HepG2 (cell line): ENCODE measurements at regions not wholly inside any gene's neighbourhood (a gene's known extent, or its start where the extent isn't known, plus 50 kb on each side); places are given as distances from the start of the nearest gene placed in this dataset.

Experiments
- ATF3 ChIP-seq: sonication (generic); formaldehyde crosslinking; IDR thresholded peaks from 2 replicates; pipeline ENCODE4 v1.4.0; 2020; ENCODE audit warnings: missing genetic modification reagents
- ERF ChIP-seq: IDR thresholded peaks from 2 replicates; pipeline ENCODE4 v1.6.1; 2018; ENCODE audit warnings: missing biosample characterization, missing genetic modification reagents
- EZH2 ChIP-seq: conservative IDR thresholded peaks from 2 replicates; pipeline ENCODE4 v1.6.1; 2012; ENCODE audit warnings: mild to moderate bottlenecking, low read depth, low read length, moderate library complexity
- GLI4 ChIP-seq: sonication (generic); formaldehyde crosslinking; IDR thresholded peaks from 2 replicates; pipeline ENCODE4 v1.5.1; 2020; ENCODE audit warnings: missing genetic modification reagents, mild to moderate bottlenecking, moderate library complexity, borderline replicate concordance
- MEIS1 ChIP-seq: sonication (generic); formaldehyde crosslinking; IDR thresholded peaks from 2 replicates; pipeline ENCODE4 v1.9.0; 2021; ENCODE audit warnings: mild to moderate bottlenecking, missing genetic modification reagents, moderate library complexity, borderline replicate concordance
- RBM39 ChIP-seq: fragments of 200-400 bp; formaldehyde crosslinking; IDR thresholded peaks from one replicate; pipeline ENCODE4 v1.6.1; 2018; ENCODE audit warnings: antibody characterized with exemption, mild to moderate bottlenecking, low read depth, low read length; ENCODE audit not compliant: poor library complexity, severe bottlenecking
- TF ChIP-seq, protein P1 (sequence below): IDR thresholded peaks from 2 replicates; pipeline ENCODE4 v1.6.1; 2012; ENCODE audit warnings: low read length, improper control_type of control experiment

DNA sequence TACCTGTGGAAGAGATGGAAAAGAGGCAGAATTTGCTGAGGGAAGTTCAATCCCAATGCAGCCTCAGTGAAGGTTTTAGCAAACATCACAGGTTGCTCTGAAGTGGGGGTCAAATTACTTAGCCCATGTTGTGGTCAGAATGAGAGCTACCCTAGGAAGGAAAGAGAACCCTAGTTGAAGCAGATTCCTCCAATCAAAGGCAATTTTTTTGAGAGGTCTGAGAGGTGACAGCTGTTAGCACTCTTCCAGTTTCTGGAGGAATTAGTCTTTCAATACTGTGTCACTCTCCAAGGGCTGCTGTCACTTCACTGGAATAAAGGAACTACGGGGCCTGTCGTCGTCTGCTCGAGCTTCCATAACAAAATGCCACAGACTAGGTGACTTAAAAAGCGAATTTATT is 584.2 kb upstream of the DPPA4 start:
- TF ChIP-seq ATF3 (CRISPR knock-in tag) (no peak), RBM39 (no peak), ERF (CRISPR knock-in tag) (no peak), EZH2 (no peak), GLI4 (CRISPR knock-in tag) (no peak), MEIS1 (CRISPR knock-in tag) (no peak)
- TF ChIP-seq, protein P1, sequence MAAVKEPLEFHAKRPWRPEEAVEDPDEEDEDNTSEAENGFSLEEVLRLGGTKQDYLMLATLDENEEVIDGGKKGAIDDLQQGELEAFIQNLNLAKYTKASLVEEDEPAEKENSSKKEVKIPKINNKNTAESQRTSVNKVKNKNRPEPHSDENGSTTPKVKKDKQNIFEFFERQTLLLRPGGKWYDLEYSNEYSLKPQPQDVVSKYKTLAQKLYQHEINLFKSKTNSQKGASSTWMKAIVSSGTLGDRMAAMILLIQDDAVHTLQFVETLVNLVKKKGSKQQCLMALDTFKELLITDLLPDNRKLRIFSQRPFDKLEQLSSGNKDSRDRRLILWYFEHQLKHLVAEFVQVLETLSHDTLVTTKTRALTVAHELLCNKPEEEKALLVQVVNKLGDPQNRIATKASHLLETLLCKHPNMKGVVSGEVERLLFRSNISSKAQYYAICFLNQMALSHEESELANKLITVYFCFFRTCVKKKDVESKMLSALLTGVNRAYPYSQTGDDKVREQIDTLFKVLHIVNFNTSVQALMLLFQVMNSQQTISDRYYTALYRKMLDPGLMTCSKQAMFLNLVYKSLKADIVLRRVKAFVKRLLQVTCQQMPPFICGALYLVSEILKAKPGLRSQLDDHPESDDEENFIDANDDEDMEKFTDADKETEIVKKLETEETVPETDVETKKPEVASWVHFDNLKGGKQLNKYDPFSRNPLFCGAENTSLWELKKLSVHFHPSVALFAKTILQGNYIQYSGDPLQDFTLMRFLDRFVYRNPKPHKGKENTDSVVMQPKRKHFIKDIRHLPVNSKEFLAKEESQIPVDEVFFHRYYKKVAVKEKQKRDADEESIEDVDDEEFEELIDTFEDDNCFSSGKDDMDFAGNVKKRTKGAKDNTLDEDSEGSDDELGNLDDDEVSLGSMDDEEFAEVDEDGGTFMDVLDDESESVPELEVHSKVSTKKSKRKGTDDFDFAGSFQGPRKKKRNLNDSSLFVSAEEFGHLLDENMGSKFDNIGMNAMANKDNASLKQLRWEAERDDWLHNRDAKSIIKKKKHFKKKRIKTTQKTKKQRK: no peak
